Vagina (tissue), 2 donors: ENCODE measurements at regions not wholly inside any gene's neighbourhood (a gene's known extent, or its start where the extent isn't known, plus 50 kb on each side); places are given as distances from the start of the nearest gene placed in this dataset.

Source experiments
- CTCF ChIP-seq, 3 experiments: fragments of 450-650 bp in 2 of 3; fragments of 200-600 bp in 1 of 3; sonication (generic) in 1 of 3; IDR thresholded peaks; one replicate each; pipeline ENCODE4 v1.5.1; 2017 to 2019; ENCODE audit warnings: antibody characterized with exemption in 3 of 3, mild to moderate bottlenecking in 2 of 3, moderate library complexity in 2 of 3
- POLR2AphosphoS5 ChIP-seq, 2 donors: sonication (generic); formaldehyde crosslinking; IDR thresholded peaks; one replicate each; pipeline ENCODE4 v1.9.0; 2017; ENCODE audit warnings: antibody characterized with exemption in 2 of 2, mild to moderate bottlenecking in 2 of 2, low read depth in 1 of 2; ENCODE audit not compliant: insufficient read depth in 1 of 2

GRCh38 chr3:22745321-22745720, 457.8 kb upstream of the UBE2E2 start:
- TF ChIP-seq POLR2AphosphoS5 (IDR thresholded peaks at IDR 0.05; ENCODE audit: insufficient read depth in 1 of 2, low read depth in 1 of 2) (no peak), CTCF (IDR thresholded peaks at IDR 0.05) (no peak)
